CD4-positive, alpha-beta T cell (primary cell): ENCODE measurements at regions not wholly inside any gene's neighbourhood (a gene's known extent, or its start where the extent isn't known, plus 50 kb on each side); places are given as distances from the start of the nearest gene placed in this dataset.

ENCODE experiments used
- ATAC-seq: fragments of 200-7000 bp; cut with Tn5 transposase; one replicate; pipeline ENCODE4 v1.10.0; 2022; ENCODE audit warnings: mild to moderate bottlenecking; ENCODE audit not compliant: poor library complexity
- CTCF ChIA-PET: fragments of 350-600 bp; sonication (Branson Sonifier 250); formaldehyde crosslinking; loops from one replicate; lab custom pipeline; 2021; ENCODE audit warnings: antibody characterized with exemption, inconsistent platforms; lab: Charles Lee
- POLR2A ChIA-PET: fragments of 350-600 bp; sonication (Branson Sonifier 250); formaldehyde crosslinking; loops from one replicate; lab custom pipeline; 2021; ENCODE audit warnings: antibody characterized with exemption, inconsistent platforms; lab: Charles Lee
- DNase-seq, 14 experiments: peaks; one replicate each; pipeline ENCODE4 v3.0.0-alpha.2; 2013 to 2020; ENCODE audit warnings: mixed read lengths in 2 of 14
- H3K27ac ChIP-seq, 2 donors: one replicate each; pipeline versions ENCODE4 v1.5.1 to v1.7.0; 2013; ENCODE audit warnings: low read length in 2 of 2, low read depth in 1 of 2, mild to moderate bottlenecking in 1 of 2
- H3K27me3 ChIP-seq, 2 experiments: 1 replicate in 1 of 2; 2 replicates in 1 of 2; pipeline versions ENCODE4 v1.6.1 to v1.7.0; 2013; ENCODE audit warnings: low read length in 2 of 2, control low read depth in 1 of 2, mild to moderate bottlenecking in 1 of 2, moderate library complexity in 1 of 2; ENCODE audit not compliant: insufficient read depth in 2 of 2, control insufficient read depth in 1 of 2
- H3K36me3 ChIP-seq: one replicate; pipeline ENCODE4 v1.6.1; 2013; ENCODE audit warnings: low read length, control low read depth; ENCODE audit not compliant: insufficient read depth
- H3K4me1 ChIP-seq: one replicate; pipeline ENCODE4 v1.6.1; 2013; ENCODE audit warnings: low read length, control low read depth; ENCODE audit not compliant: insufficient read depth
- H3K4me3 ChIP-seq: one replicate; pipeline ENCODE4 v1.5.1; 2013; ENCODE audit warnings: mild to moderate bottlenecking, low read length, moderate library complexity
- H3K9me3 ChIP-seq, 2 experiments: 1 replicate in 1 of 2; 2 replicates in 1 of 2; pipeline versions ENCODE4 v1.6.1 to v1.7.0; 2013; ENCODE audit warnings: low read length in 2 of 2, mild to moderate bottlenecking in 2 of 2, control low read depth in 1 of 2, moderate library complexity in 1 of 2; ENCODE audit not compliant: control insufficient read depth in 1 of 2, insufficient read depth in 1 of 2
- H3K27ac Mint-ChIP-seq: one replicate; pipeline ENCODE4 v1.8.0; 2020; ENCODE audit warnings: mixed read lengths
- H3K27me3 Mint-ChIP-seq: one replicate; pipeline ENCODE4 v1.8.0; 2021; ENCODE audit warnings: mixed read lengths
- H3K36me3 Mint-ChIP-seq: one replicate; pipeline ENCODE4 v1.8.0; 2021; ENCODE audit warnings: low read depth, mixed read lengths
- H3K4me1 Mint-ChIP-seq: one replicate; pipeline ENCODE4 v1.8.0; 2021; ENCODE audit warnings: low read depth, mixed read lengths
- H3K4me3 Mint-ChIP-seq: one replicate; pipeline ENCODE4 v1.8.0; 2020; ENCODE audit warnings: mild to moderate bottlenecking, mixed read lengths
- H3K9me3 Mint-ChIP-seq: one replicate; pipeline ENCODE4 v1.8.0; 2020; ENCODE audit warnings: mixed read lengths
- CTCF ChIP-seq: fragments of 200-600 bp; IDR thresholded peaks from one replicate; pipeline ENCODE4 v1.8.0; 2022; ENCODE audit warnings: antibody characterized with exemption, mild to moderate bottlenecking
- intact Hi-C, 2 experiments: fragments of 100-400 bp; cut with DNase I in 1 of 2; cut with micrococcal nuclease in 1 of 2; formaldehyde crosslinking; loops; one replicate each; pipeline versions ENCODE4 v1.15.1 to v1.9.0; 2023 to 2025; cut with DNase I, micrococcal nuclease

- Histone ChIP-seq H3K4me3 (no peak overlapping the region), H3K4me1 (no peaks in the 10 kb centered on the region), H3K36me3 (no peaks in the 10 kb centered on the region), H3K27ac (no peak overlapping the region), H3K27me3 (no peaks in the 10 kb centered on the region), H3K9me3 (peaks cover 0 to 2% of the 10 kb centered on the region in 2 experiments)
- Mint-ChIP-seq H3K27me3 (peaks cover 7% of the 10 kb centered on the region), H3K9me3 (no peaks in the 10 kb centered on the region), H3K36me3 (no peaks in the 10 kb centered on the region), H3K27ac (no peak overlapping the region), H3K4me3 (no peak overlapping the region), H3K4me1 (no peaks in the 10 kb centered on the region)
- intact Hi-C loops, result no loop called here
- POLR2A ChIA-PET, result no interaction called here
- DNase-seq (no peak), ATAC-seq (no peak)
- no peak for TF ChIP-seq CTCF
- CTCF ChIA-PET, result no interaction called here
These were observed 246.5 kb upstream of the CIBAR2 start for GRCh38 chr16:85358704-85359146.

- ChIA-PET POLR2A (no interaction called here), CTCF (no interaction called here)
- H3K27me3 Mint-ChIP-seq, result peaks cover 7% of the 10 kb centered on the region
- no peaks in the 10 kb centered on the region for H3K27me3 ChIP-seq
- no peak overlapping the region for H3K4me3 ChIP-seq
- H3K4me1 ChIP-seq, result no peaks in the 10 kb centered on the region
- H3K9me3 Mint-ChIP-seq, result no peaks in the 10 kb centered on the region
- no peaks in the 10 kb centered on the region for H3K9me3 ChIP-seq
- no peaks in the 10 kb centered on the region for H3K4me1 Mint-ChIP-seq
- H3K36me3 Mint-ChIP-seq, result no peaks in the 10 kb centered on the region
- ATAC-seq, result no peak
- intact Hi-C loops, result no loop called here
- no peak overlapping the region for H3K27ac Mint-ChIP-seq
- no peak for DNase-seq
- H3K36me3 ChIP-seq, result no peaks in the 10 kb centered on the region
- TF ChIP-seq CTCF, result no peak
- H3K4me3 Mint-ChIP-seq, result no peak overlapping the region
- H3K27ac ChIP-seq, result no peak overlapping the region
These were observed 247.0 kb upstream of the CIBAR2 start for GRCh38 chr16:85359147-85359822.

- DNase-seq (peak in 2 of 14 experiments; percentile 7 to 38), ATAC-seq (peak; percentile 72)
- POLR2A ChIA-PET, result no interaction called here
- H3K27ac Mint-ChIP-seq, result no peak overlapping the region
- no peaks in the 10 kb centered on the region for H3K4me1 Mint-ChIP-seq
- Histone ChIP-seq H3K27me3 (no peaks in the 10 kb centered on the region), H3K4me1 (no peaks in the 10 kb centered on the region), H3K9me3 (peaks cover 0 to 7% of the 10 kb centered on the region in 2 experiments), H3K36me3 (no peaks in the 10 kb centered on the region), H3K4me3 (no peak overlapping the region), H3K27ac (no peak overlapping the region)
- intact Hi-C loops, result no loop called here
- no peaks in the 10 kb centered on the region for H3K9me3 Mint-ChIP-seq
- CTCF ChIA-PET, result no interaction called here
- TF ChIP-seq CTCF, result no peak
- no peak overlapping the region for H3K4me3 Mint-ChIP-seq
- peaks cover 7% of the 10 kb centered on the region for H3K27me3 Mint-ChIP-seq
- H3K36me3 Mint-ChIP-seq, result no peaks in the 10 kb centered on the region
These were observed 248.3 kb upstream of the CIBAR2 start for GRCh38 chr16:85360323-85361277.
